ENCODE measurements at regions not wholly inside any gene's neighbourhood (a gene's known extent, or its start where the extent isn't known, plus 50 kb on each side); places are given as distances from the start of the nearest gene placed in this dataset.

DNA sequence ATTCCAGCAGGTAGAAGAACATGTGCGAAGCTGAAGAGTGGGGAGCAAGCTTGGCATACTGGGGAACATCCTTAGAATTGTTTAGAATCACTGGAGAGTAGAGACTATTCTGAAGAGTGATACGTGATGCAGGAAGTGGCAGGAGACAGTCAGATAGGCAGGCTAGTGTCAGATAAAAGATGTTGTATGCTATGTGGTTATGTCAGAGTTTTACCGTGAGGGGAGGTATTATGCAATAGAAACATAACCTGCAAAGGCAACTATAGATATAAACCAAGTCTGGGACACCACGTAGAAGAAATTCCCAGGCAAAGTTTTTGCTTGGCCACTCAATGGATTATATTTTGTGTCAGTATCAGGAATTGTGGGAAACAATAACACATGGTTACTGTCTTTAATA, 62.0 kb upstream of the ZSWIM2 start:
- no peak for DNase-seq
- Mint-ChIP-seq H3K9me3 (peaks cover 0 to 2% (median 0%) of the 10 kb centered on the region in 7 donors), H3K36me3 (no peaks in the 10 kb centered on the region), H3K4me1 (peaks cover 2% of the 10 kb centered on the region), H3K27me3 (ENCODE audit: low read depth in 3 of 3) (peaks cover 0 to 2% (median 0%) of the 10 kb centered on the region in 3 donors), H3K27ac (no peak overlapping the region), H3K4me3 (no peak overlapping the region)
- Histone ChIP-seq H3K27me3 (ENCODE audit: control insufficient read depth in 2 of 2, insufficient read depth in 2 of 2, low read length in 2 of 2) (no peaks in the 10 kb centered on the region), H3K36me3 (replicated peaks in 1 of 2; ENCODE audit: control insufficient read depth in 1 of 2, insufficient read depth in 2 of 2, low read length in 2 of 2) (no peaks in the 10 kb centered on the region), H2AFZ (ENCODE audit: insufficient read depth, low read depth, low read length, poor library complexity, severe bottlenecking) (no peak overlapping the region), H3K9ac (ENCODE audit: insufficient read depth, low read length, poor library complexity, severe bottlenecking) (no peak overlapping the region), H3K4me3 (replicated peaks in 1 of 3; ENCODE audit: low read depth in 2 of 3, low read length in 3 of 3) (no peak overlapping the region), H3K4me2 (replicated peaks; ENCODE audit: extremely low read depth, low read length, poor library complexity, severe bottlenecking) (no peak overlapping the region), H3K9me3 (replicated peaks in 1 of 2; ENCODE audit: control insufficient read depth in 1 of 2, insufficient read depth in 1 of 2, low read length in 2 of 2) (no peaks in the 10 kb centered on the region), H3K79me2 (ENCODE audit: insufficient read depth, low read length) (no peaks in the 10 kb centered on the region), H4K20me1 (ENCODE audit: insufficient read depth, low read length) (no peaks in the 10 kb centered on the region), H3K27ac (ENCODE audit: low read depth in 1 of 2, low read length in 2 of 2) (no peak overlapping the region), H3K4me1 (ENCODE audit: control insufficient read depth in 1 of 2, insufficient read depth in 2 of 2, low read length in 2 of 2) (no peaks in the 10 kb centered on the region)
- intact Hi-C loops (cut with micrococcal nuclease), result no loop called here
- WGBS (ENCODE audit: insufficient coverage), result 59% methylated on average over 2 of the region's 4 CpGs
- TF ChIP-seq, protein P1, sequence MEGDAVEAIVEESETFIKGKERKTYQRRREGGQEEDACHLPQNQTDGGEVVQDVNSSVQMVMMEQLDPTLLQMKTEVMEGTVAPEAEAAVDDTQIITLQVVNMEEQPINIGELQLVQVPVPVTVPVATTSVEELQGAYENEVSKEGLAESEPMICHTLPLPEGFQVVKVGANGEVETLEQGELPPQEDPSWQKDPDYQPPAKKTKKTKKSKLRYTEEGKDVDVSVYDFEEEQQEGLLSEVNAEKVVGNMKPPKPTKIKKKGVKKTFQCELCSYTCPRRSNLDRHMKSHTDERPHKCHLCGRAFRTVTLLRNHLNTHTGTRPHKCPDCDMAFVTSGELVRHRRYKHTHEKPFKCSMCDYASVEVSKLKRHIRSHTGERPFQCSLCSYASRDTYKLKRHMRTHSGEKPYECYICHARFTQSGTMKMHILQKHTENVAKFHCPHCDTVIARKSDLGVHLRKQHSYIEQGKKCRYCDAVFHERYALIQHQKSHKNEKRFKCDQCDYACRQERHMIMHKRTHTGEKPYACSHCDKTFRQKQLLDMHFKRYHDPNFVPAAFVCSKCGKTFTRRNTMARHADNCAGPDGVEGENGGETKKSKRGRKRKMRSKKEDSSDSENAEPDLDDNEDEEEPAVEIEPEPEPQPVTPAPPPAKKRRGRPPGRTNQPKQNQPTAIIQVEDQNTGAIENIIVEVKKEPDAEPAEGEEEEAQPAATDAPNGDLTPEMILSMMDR (IDR thresholded peaks at IDR 0.05), result no peak

DNA sequence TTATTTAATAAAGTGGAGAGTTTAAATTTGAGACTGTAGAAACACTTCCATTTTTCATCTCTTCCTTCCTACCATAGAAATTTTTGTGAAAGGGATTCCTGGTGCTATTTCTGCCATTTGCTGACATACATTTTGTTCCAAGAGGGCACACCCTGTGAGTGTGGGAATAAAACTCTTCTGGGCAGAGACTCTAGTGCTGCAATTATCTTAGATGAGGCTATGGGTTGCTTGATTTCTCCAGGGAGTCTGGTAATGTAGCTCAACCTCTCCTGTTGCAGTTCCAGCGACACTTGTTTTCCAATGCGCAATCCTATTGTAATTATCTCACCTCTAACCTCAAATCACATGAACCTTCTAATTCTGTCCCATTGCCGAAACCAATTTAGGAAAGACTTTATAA, 60.1 kb upstream of the ZSWIM2 start:
- H3K4me1 Mint-ChIP-seq, result peaks cover 2% of the 10 kb centered on the region
- intact Hi-C loops (cut with micrococcal nuclease), result no loop called here
- Histone ChIP-seq H3K4me3 (replicated peaks in 1 of 3; ENCODE audit: low read depth in 2 of 3, low read length in 3 of 3) (no peak overlapping the region), H3K4me1 (ENCODE audit: control insufficient read depth in 1 of 2, insufficient read depth in 2 of 2, low read length in 2 of 2) (no peaks in the 10 kb centered on the region), H2AFZ (ENCODE audit: insufficient read depth, low read depth, low read length, poor library complexity, severe bottlenecking) (no peak overlapping the region), H3K36me3 (replicated peaks in 1 of 2; ENCODE audit: control insufficient read depth in 1 of 2, insufficient read depth in 2 of 2, low read length in 2 of 2) (no peaks in the 10 kb centered on the region), H4K20me1 (ENCODE audit: insufficient read depth, low read length) (no peaks in the 10 kb centered on the region), H3K4me2 (replicated peaks; ENCODE audit: extremely low read depth, low read length, poor library complexity, severe bottlenecking) (no peak overlapping the region), H3K27me3 (ENCODE audit: control insufficient read depth in 2 of 2, insufficient read depth in 2 of 2, low read length in 2 of 2) (no peaks in the 10 kb centered on the region), H3K79me2 (ENCODE audit: insufficient read depth, low read length) (no peaks in the 10 kb centered on the region), H3K27ac (ENCODE audit: low read depth in 1 of 2, low read length in 2 of 2) (no peak overlapping the region), H3K9ac (ENCODE audit: insufficient read depth, low read length, poor library complexity, severe bottlenecking) (no peak overlapping the region), H3K9me3 (replicated peaks in 1 of 2; ENCODE audit: control insufficient read depth in 1 of 2, insufficient read depth in 1 of 2, low read length in 2 of 2) (no peaks in the 10 kb centered on the region)
- H3K4me3 Mint-ChIP-seq, result no peak overlapping the region
- peaks cover 0 to 2% (median 0%) of the 10 kb centered on the region in 3 donors for H3K27me3 Mint-ChIP-seq (ENCODE audit: low read depth in 3 of 3)
- no peak for DNase-seq
- peaks cover 0 to 2% (median 0%) of the 10 kb centered on the region in 7 donors for H3K9me3 Mint-ChIP-seq
- no peak overlapping the region for H3K27ac Mint-ChIP-seq
- no CpG with 5 or more reads among the region's 3 CpGs for WGBS (ENCODE audit: insufficient coverage)
- no peaks in the 10 kb centered on the region for H3K36me3 Mint-ChIP-seq
- TF ChIP-seq, protein P1 (IDR thresholded peaks at IDR 0.05), result no peak
